HFFc6 (cell line): ENCODE measurements at regions not wholly inside any gene's neighbourhood (a gene's known extent, or its start where the extent isn't known, plus 50 kb on each side); places are given as distances from the start of the nearest gene placed in this dataset.

ENCODE experiments used
- DNase-seq: peaks from one replicate; pipeline ENCODE4 v3.0.0-alpha.2; 2018
- H3K27ac Mint-ChIP-seq: 2 replicates; pipeline ENCODE4 v1.8.0; 2020; ENCODE audit warnings: mild to moderate bottlenecking, mixed read lengths
- H3K27me3 Mint-ChIP-seq: 2 replicates; pipeline ENCODE4 v1.8.0; 2021; ENCODE audit warnings: mild to moderate bottlenecking, moderate library complexity, mixed read lengths; ENCODE audit not compliant: insufficient read depth
- H3K36me3 Mint-ChIP-seq: 2 replicates; pipeline ENCODE4 v1.8.0; 2021; ENCODE audit warnings: low read depth, mixed read lengths
- H3K4me1 Mint-ChIP-seq: 2 replicates; pipeline ENCODE4 v1.8.0; 2020; ENCODE audit warnings: low read depth, mixed read lengths
- H3K4me3 Mint-ChIP-seq: 2 replicates; pipeline ENCODE4 v1.8.0; 2020; ENCODE audit warnings: mild to moderate bottlenecking, moderate library complexity, mixed read lengths
- H3K9me3 Mint-ChIP-seq: 2 replicates; pipeline ENCODE4 v1.8.0; 2020; ENCODE audit warnings: mild to moderate bottlenecking, mixed read lengths
- CTCF ChIP-seq: fragments of 200-600 bp; sonication (generic); IDR thresholded peaks from 2 replicates; pipeline ENCODE4 v1.5.0; 2021; ENCODE audit warnings: antibody characterized with exemption, mild to moderate bottlenecking

GRCh38 chr6:15779726-15780125 is 116.9 kb upstream of the DTNBP1 start:
- H3K27ac Mint-ChIP-seq = no peak overlapping the region
- no peak overlapping the region for H3K4me3 Mint-ChIP-seq
- peaks cover 1% of the 10 kb centered on the region; the same call in 1 of the 2 replicates for H3K27me3 Mint-ChIP-seq
- DNase-seq = no peak
- no peaks in the 10 kb centered on the region for H3K36me3 Mint-ChIP-seq
- H3K9me3 Mint-ChIP-seq = peaks cover 5% of the 10 kb centered on the region; the same call in 1 of the 2 replicates
- no peak for TF ChIP-seq CTCF
- no peaks in the 10 kb centered on the region for H3K4me1 Mint-ChIP-seq

- Mint-ChIP-seq H3K36me3 (no peaks in the 10 kb centered on the region), H3K9me3 (peaks cover 5% of the 10 kb centered on the region), H3K4me3 (no peak overlapping the region), H3K27ac (no peak overlapping the region), H3K4me1 (no peaks in the 10 kb centered on the region), H3K27me3 (no peaks in the 10 kb centered on the region)
- TF ChIP-seq CTCF = no peak
- DNase-seq = no peak
Observed at GRCh38 chr6:15776458-15776980, 113.7 kb upstream of the DTNBP1 start.

- Mint-ChIP-seq H3K27ac (no peak overlapping the region), H3K9me3 (peaks cover 5% of the 10 kb centered on the region), H3K4me1 (no peaks in the 10 kb centered on the region), H3K36me3 (no peaks in the 10 kb centered on the region), H3K4me3 (no peak overlapping the region), H3K27me3 (no peaks in the 10 kb centered on the region)
- DNase-seq = no peak
- no peak for TF ChIP-seq CTCF
Observed at GRCh38 chr6:15775741-15776140, 112.9 kb upstream of the DTNBP1 start.

DNA sequence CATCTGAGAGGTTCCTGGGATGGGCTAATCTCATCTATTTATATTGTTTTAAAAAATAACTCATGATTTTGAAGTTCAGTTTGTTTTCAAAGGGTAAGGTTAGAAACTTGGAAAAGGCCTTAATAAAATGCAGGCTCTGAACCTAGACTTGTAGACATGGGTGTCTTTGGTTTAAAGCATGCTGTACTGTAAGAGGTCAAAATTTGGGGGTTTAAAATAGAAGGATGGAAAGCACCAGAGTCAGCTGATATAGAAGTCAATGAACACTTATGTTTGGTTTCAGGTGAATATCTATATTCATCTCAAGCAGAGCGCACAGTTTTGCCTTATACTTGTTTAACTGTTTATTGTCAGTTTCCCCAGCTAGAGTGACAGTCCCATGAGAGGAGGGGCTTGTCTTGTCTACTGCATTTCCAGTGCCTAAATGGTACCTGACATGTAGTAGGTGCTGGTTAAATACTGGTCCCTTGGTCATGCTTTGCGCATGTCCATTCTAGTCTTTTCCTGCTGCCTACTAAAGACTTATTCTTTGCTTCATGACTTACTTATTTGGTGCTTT is 112.3 kb upstream of the DTNBP1 start:
- H3K9me3 Mint-ChIP-seq = peaks cover 5% of the 10 kb centered on the region
- DNase-seq = no peak
- H3K4me3 Mint-ChIP-seq = no peak overlapping the region
- H3K36me3 Mint-ChIP-seq = no peaks in the 10 kb centered on the region
- no peak for TF ChIP-seq CTCF
- no peaks in the 10 kb centered on the region for H3K27me3 Mint-ChIP-seq
- no peak overlapping the region for H3K27ac Mint-ChIP-seq
- H3K4me1 Mint-ChIP-seq = no peaks in the 10 kb centered on the region

GRCh38 chr6:15773806-15774410 is 111.1 kb upstream of the DTNBP1 start:
- Mint-ChIP-seq H3K4me1 (no peaks in the 10 kb centered on the region), H3K9me3 (peaks cover 5% of the 10 kb centered on the region), H3K27ac (no peak overlapping the region), H3K36me3 (no peaks in the 10 kb centered on the region), H3K4me3 (no peak overlapping the region), H3K27me3 (no peaks in the 10 kb centered on the region)
- DNase-seq = no peak
- TF ChIP-seq CTCF = no peak
